ENCODE measurements at regions not wholly inside any gene's neighbourhood (a gene's known extent, or its start where the extent isn't known, plus 50 kb on each side); places are given as distances from the start of the nearest gene placed in this dataset.

DNA sequence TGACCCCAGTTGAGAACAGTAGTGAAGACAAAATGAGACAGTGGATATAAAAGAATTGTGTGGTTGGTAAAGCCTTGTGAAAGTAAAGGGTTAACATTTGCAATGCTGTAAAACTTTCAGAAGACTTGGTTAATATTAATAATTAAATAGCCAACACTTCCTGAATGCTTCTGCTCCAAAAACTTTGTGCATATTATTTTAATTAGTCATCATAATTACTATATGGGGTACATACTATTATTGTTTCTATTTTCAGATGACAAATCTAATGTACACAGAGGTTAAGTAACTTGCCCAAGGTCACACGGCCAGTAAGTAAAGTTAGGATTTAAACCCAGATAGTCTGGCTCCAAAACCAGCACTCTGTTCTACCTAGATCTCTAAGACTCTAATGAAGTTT, 291.3 kb downstream of the OGFRL1 start:
- Histone ChIP-seq H3K23ac (ENCODE audit: insufficient read length, low read depth, low read length) (no peak overlapping the region), H3K27ac (ENCODE audit: insufficient read length, low read depth, low read length) (no peak overlapping the region), H3K56ac (ENCODE audit: insufficient read length, low read depth, low read length) (no peak overlapping the region), H2BK15ac (ENCODE audit: low read depth, low read length) (no peak overlapping the region), H2BK120ac (ENCODE audit: low read depth, low read length, poor library complexity, severe bottlenecking) (no peak overlapping the region), H3K79me1 (ENCODE audit: insufficient read depth, low read depth, low read length, poor library complexity, severe bottlenecking) (no peaks in the 10 kb centered on the region), H2AK5ac (ENCODE audit: insufficient read length, low read length) (no peak overlapping the region), H3K9me3 (ENCODE audit: control insufficient read depth, low read depth, low read length) (no peaks in the 10 kb centered on the region), H4K5ac (ENCODE audit: insufficient read length, low read depth, low read length) (no peak overlapping the region), H3K4ac (ENCODE audit: low read depth, low read length) (no peak overlapping the region), H4K8ac (replicated peaks; ENCODE audit: insufficient read length, low read depth, low read length) (no peak overlapping the region), H4K91ac (ENCODE audit: insufficient read length, low read depth, low read length) (no peak overlapping the region), H3K9ac (ENCODE audit: extremely low read depth, insufficient read length, low read length) (no peak overlapping the region), H2BK5ac (ENCODE audit: insufficient read length, low read length) (no peak overlapping the region), H2AFZ (ENCODE audit: low read length) (no peak overlapping the region), H3T11ph (ENCODE audit: low read length) (no peak overlapping the region), H3K27me3 (ENCODE audit: insufficient read depth, low read length) (no peaks in the 10 kb centered on the region), H3K4me1 (ENCODE audit: insufficient read depth, low read length) (no peaks in the 10 kb centered on the region), H3K18ac (ENCODE audit: insufficient read length, low read depth, low read length) (no peak overlapping the region), H3K23me2 (ENCODE audit: insufficient read length, low read depth, low read length, poor library complexity, severe bottlenecking) (no peaks in the 10 kb centered on the region), H3K14ac (ENCODE audit: insufficient read depth, low read length) (no peak overlapping the region), H2BK20ac (ENCODE audit: low read depth, low read length, poor library complexity, severe bottlenecking) (no peak overlapping the region), H3K4me2 (ENCODE audit: insufficient read depth, insufficient read length, low read length) (no peak overlapping the region), H3K79me2 (ENCODE audit: insufficient read depth, low read length) (no peaks in the 10 kb centered on the region), H4K20me1 (ENCODE audit: control insufficient read depth, insufficient read depth, insufficient read length) (no peaks in the 10 kb centered on the region), H2BK12ac (ENCODE audit: insufficient read length, low read depth, low read length) (no peak overlapping the region)
- Mint-ChIP-seq H3K4me1 (no peaks in the 10 kb centered on the region), H3K9me3 (no peaks in the 10 kb centered on the region), H3K36me3 (ENCODE audit: insufficient read depth in 1 of 3, low read depth in 3 of 3) (no peaks in the 10 kb centered on the region), H3K4me3 (no peak overlapping the region), H3K27ac (no peak overlapping the region), H3K27me3 (ENCODE audit: low read depth) (no peaks in the 10 kb centered on the region)
- no peak for DNase-seq
- no CpG with 5 or more reads among the region's 1 CpG for WGBS (ENCODE audit: extremely low coverage, insufficient read length, low lambda C conversion rate)
- TF ChIP-seq, protein P1, sequence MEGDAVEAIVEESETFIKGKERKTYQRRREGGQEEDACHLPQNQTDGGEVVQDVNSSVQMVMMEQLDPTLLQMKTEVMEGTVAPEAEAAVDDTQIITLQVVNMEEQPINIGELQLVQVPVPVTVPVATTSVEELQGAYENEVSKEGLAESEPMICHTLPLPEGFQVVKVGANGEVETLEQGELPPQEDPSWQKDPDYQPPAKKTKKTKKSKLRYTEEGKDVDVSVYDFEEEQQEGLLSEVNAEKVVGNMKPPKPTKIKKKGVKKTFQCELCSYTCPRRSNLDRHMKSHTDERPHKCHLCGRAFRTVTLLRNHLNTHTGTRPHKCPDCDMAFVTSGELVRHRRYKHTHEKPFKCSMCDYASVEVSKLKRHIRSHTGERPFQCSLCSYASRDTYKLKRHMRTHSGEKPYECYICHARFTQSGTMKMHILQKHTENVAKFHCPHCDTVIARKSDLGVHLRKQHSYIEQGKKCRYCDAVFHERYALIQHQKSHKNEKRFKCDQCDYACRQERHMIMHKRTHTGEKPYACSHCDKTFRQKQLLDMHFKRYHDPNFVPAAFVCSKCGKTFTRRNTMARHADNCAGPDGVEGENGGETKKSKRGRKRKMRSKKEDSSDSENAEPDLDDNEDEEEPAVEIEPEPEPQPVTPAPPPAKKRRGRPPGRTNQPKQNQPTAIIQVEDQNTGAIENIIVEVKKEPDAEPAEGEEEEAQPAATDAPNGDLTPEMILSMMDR (conservative IDR thresholded peaks at IDR 0.05), result no peak
